HG03066 (cell line): ENCODE measurements at regions not wholly inside any gene's neighbourhood (a gene's known extent, or its start where the extent isn't known, plus 50 kb on each side); places are given as distances from the start of the nearest gene placed in this dataset.

Experiments
- ATAC-seq: cut with Tn5 transposase; IDR thresholded peaks from one replicate; pipeline ENCODE4 v1.9.1; 2021; ENCODE audit warnings: low read depth; ENCODE audit not compliant: unreplicated experiment

DNA sequence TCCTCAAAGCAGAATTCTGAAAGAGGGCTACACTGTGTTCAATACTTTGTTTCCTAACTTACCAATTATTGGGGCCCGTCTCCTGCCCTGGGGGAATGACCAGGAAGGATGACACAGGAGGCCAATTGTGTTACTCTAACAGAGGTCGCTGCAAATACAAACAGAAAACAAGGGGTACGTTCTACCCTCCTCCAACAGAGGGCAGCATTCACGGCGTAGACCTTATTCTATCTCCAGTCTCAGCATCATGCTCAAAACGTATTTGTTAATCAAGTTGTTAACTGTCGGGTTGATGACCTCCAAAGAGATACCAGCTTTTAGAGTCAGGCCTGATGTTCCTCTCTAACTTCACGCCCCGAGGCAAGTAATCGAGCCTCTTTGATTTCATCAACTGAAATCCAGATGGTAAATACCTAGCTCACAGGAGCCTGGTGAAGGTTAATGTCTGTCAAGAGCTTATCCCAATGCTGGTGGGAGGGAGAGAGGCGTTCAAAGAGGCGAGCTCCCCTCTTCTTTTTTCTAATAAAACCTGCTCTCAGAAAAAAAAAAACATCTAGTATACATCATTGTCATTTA is 181.0 kb upstream of the KCNIP4 start:
- ATAC-seq: no peak

DNA sequence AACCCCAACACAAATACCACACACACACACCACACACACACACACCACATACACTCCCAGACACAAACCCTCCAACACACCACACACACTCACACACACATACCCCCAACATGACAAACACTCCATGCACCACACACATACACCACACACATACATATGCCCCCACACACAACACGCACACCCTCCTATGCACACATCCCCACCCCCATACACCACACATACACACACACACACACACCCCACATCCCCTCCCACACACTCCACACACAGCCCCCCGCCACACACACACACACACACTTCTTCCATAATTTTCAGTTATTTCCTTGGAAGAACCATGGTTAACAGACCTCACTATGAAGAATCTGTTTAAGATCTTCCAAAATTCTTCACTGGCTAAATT is 173.5 kb upstream of the KCNIP4 start:
- ATAC-seq: no peak

DNA sequence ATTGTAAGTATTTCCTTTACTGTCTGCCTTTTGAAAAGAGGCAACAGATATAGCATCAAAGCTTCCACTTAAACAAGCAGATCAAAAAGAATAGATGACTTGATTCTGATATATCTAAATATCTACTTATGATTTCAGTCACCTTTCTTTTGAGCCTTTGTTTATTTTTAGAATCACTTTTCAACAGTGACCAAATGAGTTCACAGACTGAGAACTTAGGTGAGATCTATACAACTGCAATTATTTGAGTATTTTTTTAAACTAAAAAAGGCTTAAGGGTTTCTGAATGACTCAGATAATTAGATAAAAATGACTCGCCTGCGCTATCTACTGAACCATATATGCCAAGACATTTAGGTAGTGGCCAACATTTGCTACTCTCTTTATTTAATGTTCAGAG is 166.7 kb upstream of the KCNIP4 start:
- ATAC-seq: no peak

DNA sequence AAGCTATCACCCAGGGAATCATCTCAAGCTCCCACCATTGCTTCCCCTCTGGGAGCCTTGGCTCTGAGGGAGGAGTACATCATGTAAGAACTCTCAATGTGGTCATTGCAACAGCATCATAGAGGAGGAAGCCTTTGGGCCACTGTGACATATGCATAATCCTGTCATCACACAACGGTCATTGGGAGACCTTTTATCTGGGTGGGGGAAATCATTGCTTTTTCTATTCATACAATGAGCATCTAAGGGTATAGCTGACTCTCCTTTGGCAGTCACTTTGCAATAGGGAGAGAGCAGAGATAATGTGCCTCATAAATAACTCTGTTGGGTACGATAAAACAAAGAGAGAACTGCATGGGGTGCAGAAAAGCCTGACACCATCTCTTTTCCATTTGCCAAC is 155.2 kb upstream of the KCNIP4 start:
- no peak for ATAC-seq

DNA sequence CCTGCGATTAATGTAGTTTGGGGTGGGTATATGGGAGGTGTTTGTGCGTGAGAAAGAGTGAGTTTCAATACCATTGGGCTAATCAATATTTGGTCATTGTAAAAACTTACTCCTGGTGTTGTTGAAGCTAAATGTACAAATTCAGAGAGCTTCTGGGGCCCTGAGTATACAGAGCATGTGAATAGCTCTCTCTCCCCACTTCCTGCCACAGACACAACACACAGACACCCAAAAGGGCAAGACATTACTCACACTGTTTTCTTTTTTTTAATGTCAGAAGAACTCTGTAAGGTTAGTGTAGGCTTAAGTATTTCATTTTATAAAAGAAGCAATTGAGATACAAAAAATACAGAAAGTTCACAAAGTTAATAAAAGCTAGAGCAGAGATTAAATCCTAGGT is 151.3 kb upstream of the KCNIP4 start:
- ATAC-seq: no peak

DNA sequence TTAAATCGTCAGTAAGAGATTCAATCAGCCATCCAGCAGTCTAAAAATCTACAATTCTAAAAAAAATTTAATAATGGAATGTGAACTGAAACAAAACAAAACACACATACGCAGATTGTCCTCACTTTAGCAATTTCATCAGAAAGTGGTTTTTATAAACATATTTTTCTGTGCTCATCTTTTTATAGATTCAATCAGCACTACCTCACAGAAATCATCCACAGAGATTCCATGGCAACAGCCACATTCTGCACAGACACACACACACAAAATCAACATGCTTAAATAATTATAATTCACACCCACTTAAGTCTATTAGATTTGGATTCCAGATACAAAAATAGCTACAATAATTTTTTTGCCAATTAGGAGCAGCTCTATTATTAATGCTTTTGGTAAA is 149.0 kb upstream of the KCNIP4 start:
- no peak for ATAC-seq

DNA sequence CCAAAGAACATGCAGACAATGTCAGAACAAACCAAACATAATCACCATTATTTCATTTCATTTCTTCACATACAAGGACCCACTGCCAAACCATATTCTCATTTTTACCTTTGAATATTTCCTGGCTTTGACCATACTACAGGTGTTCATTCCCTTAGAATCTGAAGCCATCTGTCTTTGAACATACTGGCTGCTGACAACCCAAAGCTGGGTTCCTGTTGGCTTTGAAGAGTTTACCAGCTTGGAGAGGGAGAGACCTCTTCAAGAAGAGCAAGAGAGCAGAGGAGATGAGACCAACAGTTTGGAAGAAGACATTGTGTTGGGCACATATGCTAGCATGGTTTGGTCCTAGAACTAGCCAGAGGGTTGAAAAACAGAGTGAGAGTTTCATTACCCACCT is 145.6 kb upstream of the KCNIP4 start:
- no peak for ATAC-seq

DNA sequence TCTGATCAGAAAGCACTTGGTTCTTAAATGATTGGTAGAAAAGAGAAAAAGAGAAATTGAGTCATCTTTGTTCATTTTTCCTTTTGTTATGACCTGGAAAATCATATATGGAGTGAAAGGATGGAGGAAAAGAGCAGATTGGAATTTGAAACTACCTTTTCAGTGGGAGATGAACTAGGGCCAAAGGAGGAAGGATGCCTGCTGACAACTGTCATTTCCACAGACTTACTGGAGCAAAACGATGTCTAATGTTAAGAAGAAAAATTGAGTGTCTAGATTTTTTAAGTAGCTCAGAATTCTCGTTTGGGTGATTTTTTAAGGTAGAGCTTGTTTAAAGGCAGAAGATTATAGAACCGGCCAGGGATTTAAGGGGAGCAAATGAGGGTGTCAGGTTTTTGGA is 144.6 kb upstream of the KCNIP4 start:
- ATAC-seq: no peak

DNA sequence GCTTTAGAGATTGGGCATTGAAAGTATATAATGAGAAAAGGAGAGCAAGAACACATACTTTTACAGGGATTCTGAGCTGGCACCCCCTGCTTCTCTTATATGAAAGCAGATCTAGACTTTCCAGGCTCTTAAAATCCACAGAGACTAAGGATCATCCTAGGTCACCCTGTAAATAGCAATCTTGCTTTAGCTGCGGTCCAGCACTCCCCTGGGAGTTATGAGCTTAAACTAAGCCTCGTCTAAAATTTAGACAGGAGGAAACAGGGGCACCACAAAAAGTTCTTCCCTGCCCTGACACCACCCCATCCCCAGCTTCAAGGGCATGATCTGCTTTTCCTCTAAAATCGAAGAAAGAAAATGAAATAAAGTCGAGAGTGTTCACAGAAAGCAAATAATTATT is 143.3 kb upstream of the KCNIP4 start:
- ATAC-seq: no peak

DNA sequence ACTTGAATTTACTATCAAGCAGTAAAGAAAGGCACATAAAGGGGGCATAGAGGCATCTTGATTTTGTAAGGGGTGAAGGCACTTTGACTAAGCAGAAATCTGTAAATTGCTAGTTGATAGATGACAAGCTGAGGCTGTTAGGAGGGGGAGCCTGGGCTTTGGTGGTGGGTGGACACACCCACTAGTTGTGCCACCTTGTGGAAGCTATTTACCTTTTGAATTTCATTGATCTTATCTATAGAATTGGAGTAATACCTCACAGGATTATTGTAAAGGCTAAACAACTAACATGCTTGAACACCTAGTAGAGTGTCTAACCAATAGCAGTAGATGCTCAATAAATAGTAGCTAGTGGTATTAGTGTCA is 142.8 kb upstream of the KCNIP4 start:
- no peak for ATAC-seq

DNA sequence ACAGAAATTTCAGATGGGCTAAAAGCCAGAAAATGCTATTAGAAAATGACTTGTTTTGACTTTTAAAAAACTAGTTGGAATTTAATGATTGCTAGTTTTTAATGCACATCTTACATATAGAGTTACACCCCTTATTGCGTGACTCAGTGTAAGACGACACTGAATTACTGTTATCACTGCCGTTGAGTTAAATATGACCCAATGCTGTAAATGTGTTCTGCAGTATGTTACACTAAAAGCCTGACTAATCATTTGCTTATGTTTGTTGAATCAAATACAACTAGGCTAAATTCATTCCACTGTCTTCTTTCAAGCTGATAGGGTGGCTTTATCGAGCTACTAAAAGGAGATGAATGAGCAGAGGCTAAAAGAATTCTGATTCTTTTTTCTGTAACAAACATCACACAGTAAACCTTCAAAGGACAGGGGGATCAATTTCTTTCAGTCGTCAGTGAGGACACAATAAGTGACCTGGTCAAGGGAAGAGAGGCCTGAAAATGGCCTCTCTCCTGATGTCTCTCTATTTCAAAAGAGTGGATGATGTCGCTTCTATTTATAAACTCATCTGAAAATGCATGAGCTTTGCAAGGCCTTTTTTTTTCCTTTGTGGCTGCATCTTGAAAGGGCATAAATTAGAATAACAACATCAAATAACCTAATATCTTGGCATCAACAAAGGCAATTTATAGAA is 142.2 kb upstream of the KCNIP4 start:
- no peak for ATAC-seq

DNA sequence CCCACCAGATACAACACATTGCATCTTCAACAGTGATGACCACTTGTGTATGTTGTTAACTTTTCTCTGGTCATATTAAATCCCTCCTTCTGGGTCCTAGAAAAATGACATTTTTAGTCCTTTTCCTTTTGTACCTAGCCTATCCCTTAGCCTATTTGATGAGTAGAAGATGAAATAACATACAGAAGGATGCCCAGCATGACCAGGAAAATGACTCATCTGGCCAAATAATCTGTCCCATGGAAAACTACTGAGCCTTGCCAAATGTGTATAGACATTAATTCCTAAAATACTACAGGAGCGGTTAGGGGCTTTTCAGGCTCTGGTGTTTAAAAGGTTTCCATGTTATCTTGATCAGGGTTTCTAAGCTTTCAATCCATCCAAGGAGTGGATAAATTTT is 129.0 kb upstream of the KCNIP4 start:
- no peak for ATAC-seq

DNA sequence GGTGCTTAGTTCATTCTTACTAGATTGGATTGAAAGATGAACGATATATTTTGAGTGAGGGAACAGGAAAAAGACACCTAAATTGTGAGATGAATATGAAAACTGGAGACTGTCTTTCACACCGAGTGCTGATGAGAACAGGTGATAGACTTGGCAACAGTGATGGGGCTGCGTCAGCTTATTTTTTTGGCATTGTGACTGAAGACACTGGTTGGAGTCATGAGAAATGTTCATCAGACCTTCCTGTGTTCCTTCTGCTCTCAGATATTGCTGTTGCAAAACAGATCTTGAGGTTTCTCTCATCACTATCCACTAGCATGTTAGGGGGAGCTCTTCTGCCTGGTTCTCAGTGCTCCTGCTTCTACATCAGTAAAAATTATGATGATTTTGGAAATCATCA is 124.2 kb upstream of the KCNIP4 start:
- no peak for ATAC-seq

DNA sequence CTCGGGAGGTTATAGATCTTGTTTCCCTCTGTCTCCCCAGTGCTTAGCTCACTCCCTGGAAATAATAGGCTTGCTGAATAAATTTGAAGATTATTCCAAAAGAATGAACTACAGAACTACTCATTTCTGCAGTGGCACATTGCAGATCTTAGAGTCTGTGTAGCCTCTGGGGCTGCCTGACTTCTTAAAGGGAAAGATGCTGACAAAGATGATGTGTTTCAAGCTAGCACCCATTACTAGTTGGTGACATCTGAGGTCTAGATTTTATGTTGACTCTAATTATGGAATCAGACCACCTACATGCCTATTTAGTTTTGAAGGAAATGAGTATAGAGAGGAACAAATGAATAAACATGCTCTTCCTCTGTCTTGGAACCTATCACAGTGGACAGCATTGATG is 123.7 kb upstream of the KCNIP4 start:
- ATAC-seq: no peak

DNA sequence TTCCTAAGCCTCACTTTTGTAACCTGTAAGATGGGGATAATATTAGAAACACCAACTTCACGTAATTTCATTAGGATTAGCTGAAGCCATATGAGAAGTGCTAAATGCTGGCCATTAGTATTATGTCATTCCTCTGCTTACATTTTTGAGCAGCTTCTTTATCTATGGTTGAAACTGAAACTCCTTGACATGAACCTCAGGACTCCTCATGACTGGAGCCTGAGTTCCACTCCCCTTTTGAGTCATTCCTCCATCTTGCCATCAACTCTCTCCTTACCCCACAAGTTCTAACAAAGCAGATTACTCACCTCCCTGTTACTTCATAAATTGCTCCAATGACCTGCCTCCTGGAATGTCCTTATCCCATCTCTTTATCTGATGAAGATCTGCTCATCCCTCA is 123.2 kb upstream of the KCNIP4 start:
- ATAC-seq: peak; percentile 86

DNA sequence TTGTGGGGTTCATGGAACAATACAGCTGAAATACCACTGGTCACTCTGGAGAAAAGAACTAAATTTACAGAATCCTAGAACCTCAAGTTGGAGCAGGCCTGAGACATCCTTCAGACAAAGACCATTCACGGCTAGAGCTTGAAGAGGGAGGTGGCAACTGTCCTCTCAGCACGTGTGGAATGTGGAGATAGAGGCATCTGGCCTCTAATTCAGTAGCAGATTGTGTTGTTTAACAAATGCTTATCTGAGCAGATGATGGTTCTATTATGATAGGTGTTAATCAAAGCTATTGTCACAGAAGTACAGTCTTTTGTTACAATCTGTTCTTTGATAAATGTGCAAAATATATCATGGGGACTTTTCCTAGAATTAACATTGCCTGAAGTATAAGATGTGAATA is 121.7 kb upstream of the KCNIP4 start:
- no peak for ATAC-seq

DNA sequence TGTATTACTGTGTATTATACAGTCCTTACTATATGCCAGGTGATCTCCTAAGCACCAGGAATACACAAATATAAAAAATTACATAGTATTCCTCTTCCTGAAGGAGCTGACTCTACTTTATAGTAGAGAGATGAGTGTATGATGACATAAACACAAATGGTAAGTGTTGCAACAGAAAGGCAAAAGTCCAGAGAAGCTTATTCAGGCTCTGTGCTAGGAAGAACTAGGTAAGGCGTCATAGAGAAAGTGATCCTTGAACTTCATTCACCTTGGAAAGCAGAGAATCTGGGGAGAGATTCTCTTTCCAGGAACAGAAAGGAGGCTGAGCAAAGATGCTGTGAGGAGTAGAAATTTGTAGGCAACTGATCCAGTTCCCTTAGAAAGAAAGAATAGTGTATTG is 115.0 kb upstream of the KCNIP4 start:
- no peak for ATAC-seq

DNA sequence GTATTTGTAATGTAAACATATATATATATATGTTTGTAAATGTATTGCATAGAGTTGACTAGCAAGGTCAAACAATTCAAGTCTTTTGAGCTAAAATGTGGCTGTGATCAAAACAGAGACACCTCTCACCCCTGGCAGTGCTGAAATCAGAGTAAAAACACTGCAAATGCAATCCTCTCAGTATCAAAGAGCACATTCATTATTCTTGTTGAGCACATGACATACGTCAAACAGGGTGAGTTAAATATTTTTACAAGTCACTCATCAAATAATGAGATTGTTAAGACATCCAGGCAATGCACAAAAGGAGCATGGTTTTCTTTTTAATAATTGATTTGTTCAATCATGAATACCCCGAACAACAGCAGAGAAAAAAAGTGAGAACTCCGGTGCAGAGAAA is 114.1 kb upstream of the KCNIP4 start:
- ATAC-seq: no peak

DNA sequence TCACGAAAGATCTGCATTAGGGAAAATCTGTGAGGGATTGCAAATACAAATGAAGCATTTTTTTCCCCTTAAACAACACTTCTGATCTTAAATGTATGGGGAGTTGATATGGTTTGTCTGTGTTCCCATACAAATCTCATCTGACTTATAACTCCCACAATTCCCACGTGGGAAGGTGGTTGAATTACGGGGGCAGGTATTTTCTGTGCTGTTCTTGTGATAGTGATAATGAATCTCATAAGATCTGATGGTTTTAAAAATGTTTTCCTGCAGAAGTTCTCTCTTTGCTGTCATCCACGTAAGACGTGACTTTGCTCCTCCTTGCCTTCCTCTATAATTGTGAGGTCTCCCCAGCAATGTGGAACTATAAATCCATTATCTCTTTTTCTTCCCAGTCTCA is 107.4 kb upstream of the KCNIP4 start:
- ATAC-seq: no peak

DNA sequence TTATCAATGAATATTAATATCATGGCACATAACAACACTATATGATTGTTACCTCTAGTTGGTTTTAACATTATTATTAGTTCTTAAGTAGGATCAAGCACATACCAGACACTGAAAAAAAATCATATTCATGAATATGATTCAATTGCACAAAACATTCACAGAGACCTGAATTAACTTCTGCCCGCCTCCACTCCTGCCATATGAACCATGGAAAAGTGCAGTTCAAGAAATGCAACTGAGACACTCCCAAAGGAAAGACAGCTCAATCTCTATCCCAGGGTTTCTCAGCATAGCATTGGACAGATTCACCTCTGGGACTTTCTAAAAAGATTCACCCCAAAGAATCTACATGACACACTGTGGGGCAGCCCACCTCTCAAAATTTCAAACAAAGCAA is 103.5 kb upstream of the KCNIP4 start:
- no peak for ATAC-seq

DNA sequence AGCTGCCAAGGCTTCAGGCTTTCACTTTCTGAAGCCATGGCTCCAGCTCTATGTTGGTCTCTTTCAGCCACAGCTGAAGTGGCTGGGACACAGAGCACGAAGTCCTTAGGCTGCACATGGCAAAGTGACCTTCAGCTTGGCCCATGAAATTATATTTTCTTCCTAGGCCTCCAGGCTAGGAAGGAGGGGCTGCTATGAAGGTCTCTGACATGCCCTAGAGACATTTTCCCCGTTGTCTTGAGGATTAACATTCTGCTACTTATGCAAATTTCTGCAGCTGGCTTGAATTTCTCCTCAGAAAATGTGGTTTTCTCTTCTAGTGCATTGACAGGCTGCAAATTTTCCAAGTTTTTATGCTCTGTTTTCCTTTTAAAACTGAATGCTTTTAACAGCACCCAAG is 99.8 kb upstream of the KCNIP4 start:
- ATAC-seq: no peak

DNA sequence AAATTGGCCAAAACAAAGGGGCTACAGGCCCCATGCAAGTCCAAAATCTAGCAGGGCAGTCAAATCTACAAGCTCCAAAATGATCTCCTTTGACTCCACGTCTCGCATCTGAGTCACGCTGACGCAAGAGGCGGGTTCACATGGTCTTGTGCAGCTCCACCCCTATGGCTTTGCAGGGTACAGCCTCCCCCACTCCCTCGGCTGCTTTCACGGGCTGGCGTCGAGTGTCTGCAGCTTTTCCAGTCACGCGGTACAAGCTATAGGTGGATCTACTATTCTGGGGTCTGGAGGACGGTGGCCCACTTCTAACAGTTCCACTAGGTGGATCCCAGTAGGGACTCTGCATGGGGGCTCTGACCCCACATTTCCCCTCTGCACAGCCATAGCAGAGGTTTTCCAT is 99.2 kb upstream of the KCNIP4 start:
- no peak for ATAC-seq

DNA sequence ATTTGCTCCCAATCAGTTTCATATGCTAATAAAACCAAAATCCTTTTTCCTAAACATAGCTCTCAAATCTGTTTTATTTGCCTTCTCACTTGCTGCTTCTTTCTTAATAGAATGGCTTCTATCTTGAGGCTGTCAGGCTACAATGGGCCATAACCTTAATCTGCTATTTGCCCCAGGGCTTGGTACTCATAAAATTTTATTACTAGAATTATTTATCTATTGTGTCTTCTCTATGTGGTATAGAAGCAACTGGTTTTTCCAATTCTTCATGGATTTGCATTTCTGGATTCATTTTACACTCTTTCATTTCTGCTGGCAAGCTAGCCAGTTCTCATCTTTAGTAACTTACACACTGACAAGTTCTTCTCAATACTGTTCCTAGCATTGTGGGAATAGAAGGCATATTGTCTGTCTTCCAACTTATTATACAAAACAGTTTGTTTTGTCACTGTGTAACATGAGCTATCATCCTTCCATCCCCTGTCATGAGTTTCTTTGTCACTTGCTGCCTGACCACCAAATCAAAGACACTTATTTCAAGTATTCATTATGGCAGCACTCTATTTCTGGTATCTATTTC is 96.6 kb upstream of the KCNIP4 start:
- no peak for ATAC-seq
